GM10266 (cell line): ENCODE measurements at regions not wholly inside any gene's neighbourhood (a gene's known extent, or its start where the extent isn't known, plus 50 kb on each side); places are given as distances from the start of the nearest gene placed in this dataset.

ENCODE experiments used
- DNase-seq: peaks from one replicate; pipeline ENCODE4 v3.0.0; 2012; ENCODE audit errors: extremely low spot score
- CTCF ChIP-seq: IDR thresholded peaks from 2 replicates; pipeline ENCODE4 v1.5.1; 2012; ENCODE audit warnings: mild to moderate bottlenecking, low read depth; ENCODE audit not compliant: control insufficient read depth, insufficient read depth; ENCODE audit errors: missing control alignments

DNA sequence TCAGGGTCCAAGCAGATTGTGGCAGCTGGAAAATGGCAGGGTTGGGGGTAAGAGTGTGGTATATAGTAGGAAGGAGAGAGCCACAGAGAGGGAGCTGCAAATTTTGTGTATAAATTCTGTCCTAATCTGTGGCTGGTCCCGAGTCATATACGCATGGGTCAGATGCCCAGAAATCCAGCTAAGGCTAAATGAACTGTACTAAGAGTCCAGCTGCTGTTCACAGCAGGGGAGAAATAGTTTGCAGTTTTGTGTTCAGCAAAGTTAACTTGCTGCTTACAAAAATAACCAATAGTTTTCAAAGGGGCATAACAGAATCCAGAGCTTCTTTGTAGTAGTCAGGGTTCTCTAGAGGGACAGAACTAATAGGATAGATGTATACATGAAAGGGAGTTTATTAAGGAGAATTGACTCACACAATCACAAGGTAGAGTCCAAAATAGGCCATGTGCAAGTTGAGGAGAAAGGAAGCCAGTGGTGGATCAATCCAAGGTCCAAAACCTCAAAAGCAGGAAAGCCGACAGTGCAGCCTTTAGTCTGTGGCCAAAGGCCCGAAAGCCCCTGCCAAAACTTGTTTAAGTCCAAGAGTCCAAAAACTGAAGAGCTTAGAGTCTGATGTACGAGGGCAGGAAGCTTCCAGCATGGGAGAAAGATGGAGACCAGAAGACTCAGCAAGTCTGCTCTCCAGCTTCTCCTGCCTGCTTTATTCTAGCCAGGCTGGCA lies 146.1 kb upstream of the KBTBD8 start:
- no peak for DNase-seq
- TF ChIP-seq CTCF = no peak

DNA sequence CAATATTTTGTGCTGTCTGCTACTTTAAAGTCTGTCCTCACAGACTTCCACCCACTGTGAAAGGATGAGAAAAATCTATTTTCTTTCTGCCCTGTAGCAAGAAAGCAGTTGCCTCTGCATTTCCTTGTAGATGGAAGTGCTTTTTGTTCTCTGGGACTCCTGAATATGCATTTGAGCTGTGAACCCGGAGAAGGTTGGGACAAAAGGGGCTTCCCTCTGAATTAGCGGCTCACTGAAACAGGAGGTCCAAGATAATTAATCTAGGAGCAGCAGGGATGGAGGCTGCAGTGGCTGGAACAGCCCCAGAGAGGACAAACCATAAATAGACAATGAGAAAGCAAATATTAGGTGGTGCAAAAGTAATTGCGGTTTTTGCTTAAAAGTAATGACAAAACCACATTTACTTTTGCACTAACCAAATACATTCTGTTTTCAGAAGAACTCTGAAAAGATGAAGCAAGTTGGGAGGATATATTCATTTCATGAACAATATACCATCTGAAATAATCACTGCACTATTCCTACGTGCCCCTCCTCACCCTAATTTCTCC lies 143.4 kb upstream of the KBTBD8 start:
- TF ChIP-seq CTCF = no peak
- no peak for DNase-seq

- DNase-seq = no peak
- TF ChIP-seq CTCF = no peak
Observed at GRCh38 chr3:66856533-66856932, 141.6 kb upstream of the KBTBD8 start.

GRCh38 chr3:66858656-66859381 lies 139.3 kb upstream of the KBTBD8 start:
- no peak for DNase-seq

GRCh38 chr3:66860771-66861170 lies 137.3 kb upstream of the KBTBD8 start:
- no peak for TF ChIP-seq CTCF
- DNase-seq = no peak

More at GRCh38 chr3:66858656-66859381, 139.3 kb upstream of the KBTBD8 start:
- TF ChIP-seq CTCF = no peak

GRCh38 chr3:66863205-66864111 lies 134.6 kb upstream of the KBTBD8 start:
- TF ChIP-seq CTCF = no peak
- no peak for DNase-seq

GRCh38 chr3:66884659-66885058 lies 113.4 kb upstream of the KBTBD8 start:
- no peak for TF ChIP-seq CTCF

More at GRCh38 chr3:66884659-66885058, 113.4 kb upstream of the KBTBD8 start:
- no peak for DNase-seq
